HG03039 (cell line): ENCODE measurements at regions not wholly inside any gene's neighbourhood (a gene's known extent, or its start where the extent isn't known, plus 50 kb on each side); places are given as distances from the start of the nearest gene placed in this dataset.

Experiments
- ATAC-seq: cut with Tn5 transposase; IDR thresholded peaks from one replicate; pipeline ENCODE4 v1.9.1; 2021; ENCODE audit warnings: mild to moderate bottlenecking, moderate library complexity; ENCODE audit not compliant: unreplicated experiment

GRCh38 chr1:218573925-218574324, 228.8 kb downstream of the TGFB2 start:
- no peak for ATAC-seq

GRCh38 chr1:218575079-218575478, 229.9 kb downstream of the TGFB2 start:
- no peak for ATAC-seq

- ATAC-seq = no peak
Measured at GRCh38 chr1:218575856-218576255, 230.7 kb downstream of the TGFB2 start.

- ATAC-seq = no peak
Measured at GRCh38 chr1:218582646-218583045, 237.5 kb downstream of the TGFB2 start.

- ATAC-seq = no peak
Measured at GRCh38 chr1:218584418-218585155, 239.5 kb downstream of the TGFB2 start.

- ATAC-seq = no peak
Measured at GRCh38 chr1:218585511-218586184, 240.5 kb downstream of the TGFB2 start.

GRCh38 chr1:218587900-218588299, 242.8 kb downstream of the TGFB2 start:
- no peak for ATAC-seq

- no peak for ATAC-seq
Measured at GRCh38 chr1:218588540-218589172, 243.5 kb downstream of the TGFB2 start.

GRCh38 chr1:218589487-218589886, 244.4 kb downstream of the TGFB2 start:
- ATAC-seq = no peak

- ATAC-seq = no peak
Measured at GRCh38 chr1:218591966-218592365, 246.8 kb downstream of the TGFB2 start.

- no peak for ATAC-seq
Measured at GRCh38 chr1:218592688-218593087, 247.6 kb downstream of the TGFB2 start.

- ATAC-seq = no peak
Measured at GRCh38 chr1:218600968-218601367, 255.8 kb downstream of the TGFB2 start.

- ATAC-seq = no peak
Measured at GRCh38 chr1:218604217-218604616, 259.1 kb downstream of the TGFB2 start.

GRCh38 chr1:218611916-218612585, 266.9 kb downstream of the TGFB2 start:
- no peak for ATAC-seq

GRCh38 chr1:218613105-218613504, 268.0 kb downstream of the TGFB2 start:
- ATAC-seq = no peak

GRCh38 chr1:218614031-218614430, 268.9 kb downstream of the TGFB2 start:
- no peak for ATAC-seq

- no peak for ATAC-seq
Measured at GRCh38 chr1:218616681-218617080, 271.5 kb downstream of the TGFB2 start.

- ATAC-seq = no peak
Measured at GRCh38 chr1:218617986-218618385, 272.9 kb downstream of the TGFB2 start.

- ATAC-seq = no peak
Measured at GRCh38 chr1:218620956-218621355, 275.8 kb downstream of the TGFB2 start.

- ATAC-seq = no peak
Measured at GRCh38 chr1:218624052-218624451, 278.9 kb downstream of the TGFB2 start.

- ATAC-seq = no peak
Measured at GRCh38 chr1:218625393-218625792, 280.3 kb downstream of the TGFB2 start.
